T-helper 9 cell (primary cell): ENCODE measurements at regions not wholly inside any gene's neighbourhood (a gene's known extent, or its start where the extent isn't known, plus 50 kb on each side); places are given as distances from the start of the nearest gene placed in this dataset.

Source experiments
- DNase-seq: peaks from one replicate; pipeline ENCODE4 v3.0.0-alpha.2; 2020

DNA sequence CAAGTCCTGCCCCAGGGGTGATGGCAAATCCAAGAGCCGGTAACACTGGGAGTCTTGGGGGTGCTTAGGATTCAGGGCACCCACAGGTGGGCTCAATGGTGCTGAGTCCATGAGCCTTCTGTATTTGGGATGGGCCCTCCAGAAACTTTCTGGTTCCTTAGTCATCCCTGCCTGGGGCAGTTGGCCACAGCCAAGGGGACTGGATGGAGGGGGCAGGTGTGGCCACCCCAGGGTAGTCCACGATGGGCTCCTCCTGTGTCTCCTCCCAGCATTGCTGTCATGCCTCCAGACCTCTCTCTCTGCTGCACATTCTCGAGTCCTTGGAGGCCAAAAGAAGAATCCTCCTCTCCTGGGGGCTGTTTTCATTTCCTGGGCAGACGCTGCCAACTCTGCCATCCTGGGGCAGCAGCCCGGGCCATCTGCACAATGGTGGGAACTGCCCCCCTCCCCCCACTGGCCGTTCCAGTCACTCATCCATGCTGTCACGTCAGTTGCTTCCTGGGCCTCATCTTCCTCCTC, 158.0 kb upstream of the TWIST2 start:
- no peak for DNase-seq

DNA sequence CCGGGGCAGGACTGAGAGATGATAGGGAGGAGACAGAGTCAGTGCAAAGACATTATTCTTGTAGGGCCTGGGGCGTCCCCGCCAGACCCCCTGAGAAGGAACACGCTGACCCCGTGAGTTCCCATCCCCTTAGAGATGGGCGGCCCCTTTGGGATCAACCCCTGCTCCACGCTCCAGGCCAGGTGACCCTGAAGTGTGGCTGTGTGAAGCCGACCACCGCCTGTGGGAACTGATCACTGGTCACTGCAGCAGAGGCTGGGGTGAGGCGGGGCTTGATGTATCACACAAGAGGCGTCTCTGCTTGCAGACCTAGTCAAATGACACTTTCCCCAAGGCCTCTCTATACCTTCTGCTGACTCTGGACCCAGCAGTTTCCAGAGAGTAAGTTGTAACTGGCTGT, 157.4 kb upstream of the TWIST2 start:
- DNase-seq, result no peak

DNA sequence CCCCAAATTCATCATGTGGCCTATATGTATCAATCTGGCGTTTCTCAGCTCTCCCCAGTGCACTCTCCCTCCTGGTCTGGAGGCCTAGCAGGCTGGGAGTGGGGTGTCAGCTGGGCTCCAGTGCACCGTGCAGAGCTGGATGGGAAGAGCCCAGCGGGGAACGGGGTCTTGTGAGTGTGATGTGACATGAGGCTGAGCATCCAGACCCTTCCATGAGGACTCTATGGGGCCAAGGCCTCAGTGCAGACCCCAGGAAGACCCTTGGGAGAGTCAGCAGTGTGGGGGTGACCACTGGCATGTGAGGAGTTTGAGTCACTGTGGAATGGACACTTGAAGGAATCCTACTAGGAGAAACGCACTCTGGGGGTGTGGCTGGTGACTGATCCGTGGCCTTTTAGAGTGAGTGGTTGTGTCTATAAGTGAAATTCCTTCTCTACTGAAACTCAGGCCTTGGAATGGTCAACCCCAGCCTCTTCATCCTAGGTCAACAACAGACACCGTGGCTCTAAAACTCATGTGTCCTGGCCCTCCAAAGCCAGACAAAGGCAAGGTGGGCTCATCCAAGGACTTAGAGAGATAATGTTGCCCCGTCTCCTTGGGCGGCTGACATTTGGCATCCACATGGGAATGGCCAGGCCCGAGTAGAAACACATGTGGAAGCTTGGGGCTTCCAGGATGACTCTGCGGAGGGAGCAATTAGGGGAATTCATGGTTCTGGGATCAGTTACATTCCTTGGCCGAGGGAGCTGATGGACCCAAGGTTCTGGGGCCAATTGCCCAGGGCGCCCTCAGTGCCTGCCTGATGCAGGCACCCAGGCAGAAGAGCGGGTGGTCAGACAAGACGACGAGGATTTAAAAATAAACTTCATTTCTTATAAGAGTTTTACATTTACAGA, 156.0 kb upstream of the TWIST2 start:
- no peak for DNase-seq

DNA sequence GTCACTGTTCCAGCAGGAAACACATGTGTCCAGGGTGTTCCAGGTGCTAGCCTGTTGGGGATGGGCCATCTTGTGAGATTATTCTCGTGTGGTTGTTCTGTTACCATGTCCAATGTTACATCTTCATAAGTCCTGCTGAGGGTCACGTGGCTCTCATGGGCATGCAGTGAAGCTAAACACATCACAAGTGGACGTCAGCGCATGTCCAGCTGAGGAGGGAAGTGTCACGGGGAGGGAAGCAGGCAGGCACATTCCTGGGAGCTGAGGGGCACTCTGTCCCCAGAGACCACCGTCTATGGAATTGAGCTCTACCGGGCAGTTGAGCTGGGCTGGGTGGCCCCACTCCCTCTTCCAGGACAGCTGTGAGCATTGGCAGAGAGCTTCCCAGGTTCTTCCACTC, 155.3 kb upstream of the TWIST2 start:
- no peak for DNase-seq

DNA sequence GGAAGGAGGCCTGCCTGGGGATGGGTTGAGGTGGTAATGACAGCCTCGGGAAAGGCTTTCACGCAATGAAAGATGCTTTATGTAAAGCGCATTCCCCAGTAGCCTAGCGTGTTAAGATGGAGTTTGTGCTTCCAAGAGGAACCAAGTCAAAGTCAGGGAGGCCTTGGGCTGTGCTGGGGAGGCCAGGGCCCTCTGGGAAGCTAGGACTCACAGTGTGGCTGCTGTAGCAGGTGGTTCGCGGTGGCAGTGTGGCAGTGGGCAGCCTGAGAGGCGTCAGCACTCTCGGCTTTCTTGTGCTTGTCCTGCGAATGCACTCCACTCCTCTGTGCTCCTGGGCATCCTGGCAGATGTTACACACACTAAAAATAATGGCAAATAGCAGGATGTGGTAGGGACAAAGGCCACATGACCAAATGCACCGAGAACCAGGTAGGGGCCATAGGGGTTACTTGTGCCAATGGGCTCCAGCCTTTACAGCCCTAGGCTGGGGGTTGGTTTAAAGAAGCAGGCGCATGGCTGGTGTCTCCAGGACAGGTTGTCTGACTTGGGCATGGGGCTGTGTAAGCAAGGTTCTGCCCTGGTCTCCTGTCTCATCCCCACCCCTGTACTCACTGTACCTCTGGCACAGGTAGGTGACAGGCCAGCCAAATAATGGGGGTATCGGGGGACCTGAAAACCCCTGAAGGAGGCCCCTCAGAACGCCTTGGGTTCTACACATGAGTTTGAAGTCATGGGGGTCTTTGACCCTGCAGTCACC, 154.4 kb upstream of the TWIST2 start:
- no peak for DNase-seq

DNA sequence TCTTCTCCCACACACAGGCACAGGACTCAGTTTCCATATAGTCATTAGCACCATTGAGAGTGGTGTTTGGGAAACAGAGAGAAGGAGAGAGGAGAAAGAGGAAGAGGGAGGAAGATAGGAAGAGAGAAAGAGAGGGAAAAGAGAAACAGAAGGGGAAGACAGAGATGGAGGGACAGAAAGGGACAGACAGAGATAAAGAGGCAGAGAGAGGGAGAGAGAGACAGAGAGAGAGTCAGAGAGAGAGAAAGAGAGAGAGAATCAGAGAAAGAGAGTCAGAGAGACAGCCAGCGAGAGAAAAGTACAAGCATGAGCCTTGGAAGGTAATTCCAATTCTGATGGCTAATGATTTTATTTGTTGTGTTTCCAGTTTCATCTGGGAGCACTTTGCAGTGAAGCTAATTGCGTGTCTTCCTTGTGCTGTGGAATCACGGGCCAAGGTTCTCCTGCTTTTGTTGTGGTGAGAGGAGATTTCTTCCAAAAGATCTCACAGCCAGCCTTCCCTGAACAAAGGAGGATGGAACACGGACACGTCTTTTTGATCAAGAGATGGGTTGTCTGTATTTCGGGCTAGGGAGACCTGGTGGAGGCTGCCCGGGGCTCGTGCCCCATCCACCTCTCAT, 153.6 kb upstream of the TWIST2 start:
- DNase-seq, result no peak

DNA sequence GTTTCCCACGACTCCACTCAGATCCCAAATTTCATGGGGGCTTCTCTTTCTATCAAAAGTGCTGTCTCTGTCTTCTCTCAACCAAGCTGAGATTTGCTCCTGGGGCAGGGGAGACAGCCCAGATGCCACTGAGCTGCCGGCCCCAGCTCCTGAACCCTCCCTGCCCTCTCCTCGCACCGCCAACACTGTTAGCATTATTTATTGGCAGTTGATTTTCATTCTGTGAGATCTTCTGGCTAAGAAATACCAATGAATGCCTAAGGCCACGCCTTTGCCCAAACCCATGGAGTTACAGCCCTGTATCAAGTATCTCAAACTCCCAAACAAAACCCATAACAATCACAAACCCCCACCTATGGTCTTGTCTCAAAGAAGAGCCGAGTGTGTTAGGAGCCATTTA, 153.0 kb upstream of the TWIST2 start:
- no peak for DNase-seq

DNA sequence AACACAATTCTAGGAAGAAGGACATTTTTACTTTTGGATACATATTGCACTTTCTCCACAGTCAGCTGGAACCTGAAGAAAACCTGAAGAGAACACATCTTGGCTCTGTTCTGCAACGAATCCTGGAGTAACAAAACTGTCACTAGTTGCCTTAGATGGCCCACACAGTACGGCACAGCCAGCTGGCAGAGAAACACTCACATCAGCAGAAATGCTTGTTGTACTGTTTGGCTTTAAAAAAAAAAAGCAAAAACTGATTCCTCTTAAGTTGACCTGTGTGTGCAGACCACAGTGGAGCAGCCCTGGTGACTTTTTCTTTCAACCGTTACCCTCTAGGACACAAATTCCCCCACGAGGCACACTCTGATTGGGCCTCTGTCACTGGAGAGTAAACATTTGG, 152.3 kb upstream of the TWIST2 start:
- no peak for DNase-seq

DNA sequence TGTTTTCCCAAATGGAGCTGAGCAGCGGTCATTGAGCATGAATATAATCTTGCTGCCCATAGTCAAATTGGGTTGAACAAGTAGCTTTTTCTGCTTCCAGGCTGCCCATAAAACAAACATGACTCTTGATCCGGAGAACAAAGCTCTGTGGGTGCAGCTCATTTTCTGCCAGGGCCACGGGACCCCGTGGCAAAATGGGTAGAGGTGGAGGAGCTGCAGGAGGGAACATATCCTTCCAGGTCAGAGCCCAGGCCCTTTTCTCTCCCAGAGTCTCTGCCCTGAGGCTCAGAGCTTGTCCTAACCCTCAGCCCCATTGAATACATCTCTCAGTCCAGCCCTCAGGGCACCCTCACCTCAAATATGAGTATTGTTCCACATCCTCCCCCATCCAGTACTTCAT, 151.6 kb upstream of the TWIST2 start:
- DNase-seq, result no peak

DNA sequence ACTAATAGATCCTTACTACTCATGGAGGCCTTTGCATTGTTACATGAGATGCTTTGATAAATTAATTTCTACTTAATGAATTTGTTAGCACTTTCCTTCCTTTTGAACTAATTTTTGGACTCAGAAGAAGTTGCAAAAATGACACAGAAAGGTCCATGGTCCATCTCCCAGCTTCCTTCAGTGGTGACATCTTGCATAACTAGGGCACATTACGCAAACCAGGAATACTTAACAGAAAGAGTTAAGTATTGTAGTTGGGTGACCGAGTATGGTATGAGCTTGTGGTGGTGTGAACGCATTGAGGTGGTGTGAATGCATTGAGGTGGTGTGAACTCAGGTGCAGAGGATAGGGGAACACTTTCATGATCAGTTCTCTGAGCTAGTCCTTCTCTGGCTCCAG, 151.1 kb upstream of the TWIST2 start:
- no peak for DNase-seq

DNA sequence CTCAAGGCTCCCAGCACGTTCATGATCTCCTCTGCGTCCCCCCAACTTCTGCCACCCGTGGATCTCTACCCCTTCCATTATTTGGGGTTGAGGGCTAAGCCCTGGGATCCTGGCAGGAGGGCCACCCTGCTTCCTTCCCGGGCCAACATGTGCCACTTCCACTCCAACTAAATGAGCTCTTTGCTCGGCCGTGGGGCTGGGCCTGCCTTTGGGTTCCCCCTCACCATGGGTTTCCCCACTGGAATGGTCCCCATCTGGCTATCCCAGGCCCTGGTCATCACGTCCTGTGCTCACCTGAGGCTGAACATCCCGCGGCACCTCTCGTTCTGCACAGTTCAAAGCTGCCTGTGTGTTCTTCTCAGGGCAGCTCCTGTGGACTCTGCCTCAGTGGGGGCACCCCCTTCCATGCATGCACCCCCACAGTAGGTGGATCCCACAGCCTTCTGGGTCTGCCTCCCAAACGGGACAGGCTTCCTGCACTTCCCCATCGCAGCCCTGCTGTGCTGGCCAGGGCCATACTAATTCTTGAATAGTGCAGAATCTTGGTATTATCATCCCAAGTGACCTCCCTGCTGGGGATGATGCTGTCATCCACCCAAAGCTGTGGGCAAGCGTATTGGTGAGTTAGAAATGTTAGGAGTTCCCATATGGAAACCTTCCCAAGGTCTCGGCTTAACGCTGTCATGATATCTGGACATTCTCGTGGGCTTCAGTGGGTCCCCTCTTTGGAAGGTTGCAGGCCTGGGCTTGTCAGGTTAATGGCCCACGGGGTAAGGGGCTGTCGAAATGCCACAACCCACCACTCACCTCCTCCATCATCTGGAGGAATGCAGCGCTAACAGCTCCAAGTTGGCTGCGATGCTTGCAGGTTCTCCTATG, 150.5 kb upstream of the TWIST2 start:
- no peak for DNase-seq

DNA sequence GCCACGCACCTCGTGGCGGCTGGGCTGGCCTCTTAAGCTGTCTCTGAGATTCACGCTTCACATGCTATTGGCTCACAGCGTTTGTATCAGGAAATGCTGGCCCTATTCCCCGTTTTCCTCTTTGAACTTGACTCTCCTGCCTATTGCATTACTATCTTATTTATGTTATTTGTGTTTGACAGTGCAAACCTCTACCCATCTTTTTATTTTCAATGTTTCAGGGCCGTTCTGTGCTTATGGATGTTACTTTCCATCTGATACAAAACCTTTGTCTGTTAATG, 149.9 kb upstream of the TWIST2 start:
- DNase-seq, result no peak

DNA sequence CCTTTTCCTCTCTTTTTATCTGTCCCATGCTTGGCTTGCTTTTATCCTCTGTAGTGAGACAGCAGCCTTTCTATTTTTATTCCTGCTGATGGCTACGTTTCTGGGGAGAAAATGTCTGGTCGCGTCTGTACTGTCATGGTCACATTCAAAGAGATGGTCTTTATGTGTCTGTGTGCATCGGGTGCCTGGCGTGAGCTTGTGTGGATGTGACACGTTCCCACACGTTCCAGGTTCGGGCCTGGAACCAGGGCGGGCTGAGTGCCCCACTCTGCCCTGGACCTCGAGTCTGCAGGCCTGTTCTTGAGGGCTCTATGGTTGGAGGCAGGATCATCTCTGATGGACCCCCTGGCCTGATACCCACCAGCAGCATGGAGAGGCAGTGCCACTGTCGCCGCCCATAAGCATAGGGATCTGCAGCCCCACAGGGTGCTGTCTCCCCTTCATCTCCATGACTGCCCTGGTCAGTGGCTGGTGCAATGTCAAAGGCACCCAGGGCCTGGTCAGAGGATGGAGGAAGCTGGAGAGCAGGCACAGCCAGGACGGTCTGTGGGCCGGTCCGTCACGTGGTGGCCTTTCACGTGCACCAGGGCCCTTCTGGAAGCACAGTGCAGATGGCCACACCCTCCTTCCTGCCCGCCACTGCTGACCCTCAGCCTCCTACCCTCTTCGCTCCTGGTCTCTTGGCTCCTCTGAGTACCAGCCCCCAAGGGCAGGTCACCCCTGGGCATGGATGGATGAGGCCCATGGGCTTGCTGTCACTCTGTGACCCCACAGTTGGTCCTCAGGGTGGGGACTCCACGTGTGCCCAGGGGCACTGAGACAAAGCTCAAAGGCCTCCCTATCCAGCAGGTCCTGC, 149.2 kb upstream of the TWIST2 start:
- no peak for DNase-seq

DNA sequence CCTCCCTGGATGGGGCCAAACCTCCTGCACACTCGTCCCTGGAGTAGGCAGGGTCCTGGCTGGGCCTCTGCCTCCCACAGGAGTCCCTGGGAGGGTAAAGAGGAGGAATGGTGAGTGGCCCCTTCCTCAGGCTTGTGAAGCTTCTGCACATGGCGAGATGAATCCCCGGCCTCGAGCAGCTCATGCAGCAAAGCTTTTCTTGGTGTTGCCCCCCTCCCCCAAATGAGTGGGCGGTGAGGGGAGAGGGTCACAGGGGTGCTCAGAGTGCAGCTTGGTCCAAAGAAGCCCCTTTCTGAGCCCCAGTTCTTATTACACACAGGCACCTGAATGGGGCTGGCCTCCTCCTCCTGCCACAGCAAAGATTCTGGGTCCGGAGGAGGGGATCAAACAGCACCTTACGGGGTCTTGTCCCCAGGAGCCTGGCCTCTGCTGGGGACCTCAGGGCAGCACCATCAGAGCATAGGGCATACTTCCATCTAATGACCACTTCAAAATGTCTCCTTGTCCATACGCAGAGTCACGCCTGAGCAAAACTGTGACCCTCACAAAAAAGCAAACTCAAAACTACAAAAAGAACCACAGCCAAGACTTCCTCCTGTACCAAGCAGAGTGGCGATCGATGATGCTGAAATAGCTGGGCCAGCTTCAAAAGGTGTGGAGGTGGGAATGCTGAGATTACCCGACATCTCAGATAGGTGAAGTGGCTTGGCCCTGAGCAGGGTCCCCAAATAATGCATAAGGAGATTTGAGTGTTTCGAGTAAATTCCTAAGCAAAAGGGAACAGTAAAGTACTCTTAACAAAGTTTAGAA, 148.4 kb upstream of the TWIST2 start:
- no peak for DNase-seq

DNA sequence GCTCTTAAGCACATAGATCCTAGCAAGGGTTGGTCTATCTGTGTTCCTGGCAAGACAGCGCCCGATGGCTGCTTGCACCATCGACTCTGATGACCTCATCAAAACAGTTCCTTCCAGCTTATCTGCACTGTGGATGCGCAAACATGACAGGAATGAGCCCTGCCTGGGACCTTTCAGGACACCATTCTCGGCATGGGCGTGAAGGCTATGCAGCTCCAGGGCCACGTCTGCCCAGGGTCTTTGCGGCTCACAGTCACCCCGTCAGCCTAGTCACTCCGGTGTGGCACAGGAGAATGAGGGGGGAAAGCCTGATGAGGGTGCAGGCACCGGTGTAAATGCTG, 147.8 kb upstream of the TWIST2 start:
- DNase-seq, result no peak

DNA sequence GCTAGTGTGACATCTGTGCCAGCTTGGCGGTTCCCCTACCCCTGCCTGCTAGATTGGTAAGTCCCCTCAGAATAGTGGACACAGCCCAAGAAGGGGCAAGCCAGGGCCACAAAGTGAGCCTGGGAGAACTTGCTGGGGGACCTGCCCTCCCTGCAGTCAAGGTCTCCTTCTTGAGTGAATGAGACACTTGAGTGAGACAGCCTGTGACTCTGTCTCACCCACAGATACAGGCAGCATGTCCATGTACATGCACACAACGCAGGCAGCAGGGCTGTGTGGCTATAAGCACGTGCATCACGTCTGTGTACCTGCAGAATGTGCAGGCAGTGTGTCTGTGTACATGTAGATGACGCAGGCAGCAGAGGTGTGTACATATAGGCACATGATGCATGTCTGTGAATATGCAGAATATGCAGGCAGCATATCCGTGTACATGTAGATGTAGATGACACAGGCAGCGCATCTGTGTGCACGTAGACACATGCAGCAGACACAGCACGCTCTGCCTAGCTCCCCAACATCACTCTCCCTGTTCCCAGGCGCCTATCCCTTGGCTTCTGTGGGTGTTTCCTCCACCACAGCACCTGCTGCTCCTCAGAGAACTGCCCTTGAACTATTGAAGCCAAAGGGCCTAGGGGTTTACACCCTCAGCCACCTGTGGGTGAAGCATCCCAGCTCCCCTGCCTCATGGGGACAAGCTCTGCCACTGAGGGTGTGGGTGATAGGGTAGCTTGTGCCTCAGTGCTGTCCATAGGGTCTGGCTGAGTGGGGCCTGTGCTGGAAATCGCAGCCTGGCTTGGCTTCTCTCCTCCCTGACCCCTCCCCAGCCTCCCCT, 147.2 kb upstream of the TWIST2 start:
- no peak for DNase-seq

DNA sequence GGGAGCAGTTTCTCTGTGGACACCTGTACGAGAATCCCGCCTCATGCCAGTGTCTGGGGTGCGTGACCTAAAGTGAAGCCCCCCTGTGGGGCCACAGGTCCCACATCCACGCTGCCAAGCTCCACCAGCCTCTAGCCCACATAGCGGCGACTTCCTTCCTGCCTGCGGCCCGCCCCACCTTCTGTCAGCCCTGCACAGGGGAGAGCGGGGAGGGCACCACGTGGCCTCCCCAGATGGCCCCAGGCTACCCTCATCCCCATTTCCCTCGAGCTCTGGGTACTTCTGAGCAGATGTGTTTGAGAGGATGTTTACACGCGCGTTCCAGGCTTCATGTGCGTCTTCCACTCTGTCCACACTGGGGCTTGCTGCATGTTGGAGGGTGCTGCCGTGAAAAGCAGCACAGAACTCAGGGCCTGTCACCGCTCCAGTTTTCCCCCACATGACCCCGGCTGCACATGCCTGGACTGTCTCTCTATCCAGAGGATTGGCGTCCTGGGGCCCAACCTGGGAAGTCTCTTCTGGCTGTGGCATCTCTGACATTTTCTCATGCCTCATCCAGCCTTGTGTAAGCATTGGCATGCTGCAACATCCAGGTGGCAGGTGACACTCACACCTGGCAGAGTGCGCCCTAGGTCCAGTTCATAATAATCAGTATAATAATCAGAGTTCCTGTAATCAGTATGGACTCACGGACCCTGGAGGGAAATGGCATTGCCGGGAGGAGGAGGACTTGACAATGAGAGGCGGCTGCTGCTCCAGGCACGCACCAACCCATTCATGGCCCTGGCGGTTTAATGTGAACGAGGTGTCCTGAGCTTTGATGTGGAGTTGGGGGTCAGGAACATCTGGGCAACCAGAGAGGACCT, 146.3 kb upstream of the TWIST2 start:
- DNase-seq, result no peak

DNA sequence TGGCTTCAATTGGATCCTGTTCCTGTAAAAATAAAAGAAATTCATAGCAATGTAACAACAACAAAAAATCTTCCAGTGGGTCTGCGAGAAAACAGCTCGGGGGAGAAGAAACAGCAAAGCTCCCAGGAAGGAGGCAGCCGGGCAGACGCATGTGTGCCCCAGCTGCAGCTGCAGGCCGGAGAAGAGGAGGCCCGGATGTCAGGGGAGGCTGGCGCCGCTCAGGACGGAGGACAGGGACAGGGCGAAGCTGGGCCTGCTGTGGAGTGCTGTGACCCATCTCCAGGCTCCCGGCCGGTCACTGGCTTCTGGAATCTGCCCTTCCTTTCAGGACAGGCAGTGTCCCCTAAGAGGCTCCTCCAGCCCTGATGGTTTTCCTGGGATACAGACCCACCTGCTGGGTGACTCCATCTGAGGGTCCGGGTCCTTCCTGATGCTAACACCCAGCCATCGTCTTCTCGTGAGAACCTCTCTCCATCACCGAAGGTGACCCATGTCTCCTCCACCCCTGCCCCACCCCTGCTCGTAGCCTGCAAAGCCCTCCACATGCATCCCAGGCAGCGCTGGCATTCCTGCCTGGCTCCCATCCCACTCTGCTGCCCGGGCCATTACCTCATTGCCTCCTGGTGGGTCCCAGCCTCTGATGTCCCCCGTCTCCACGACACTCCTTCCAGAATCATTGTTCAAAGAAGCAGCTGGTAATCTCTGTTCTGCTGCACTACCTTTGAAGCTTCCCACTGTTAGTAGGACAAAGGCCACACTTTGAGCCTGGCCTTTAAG, 145.4 kb upstream of the TWIST2 start:
- no peak for DNase-seq
